ENCODE measurements at regions not wholly inside any gene's neighbourhood (a gene's known extent, or its start where the extent isn't known, plus 50 kb on each side); places are given as distances from the start of the nearest gene placed in this dataset.

- no peak overlapping the region for H3K4me3 ChIP-seq (ENCODE audit: low read length)
- no peak for TF ChIP-seq CTCF (conservative IDR thresholded peaks at IDR 0.05; ENCODE audit: low read length)
- no peak for DNase-seq (ENCODE audit: low read depth)
Observed at GRCh38 chr6:40188931-40189330, 254.7 kb upstream of the MOCS1 start.

GRCh38 chr6:40187535-40188144 lies 253.4 kb upstream of the MOCS1 start:
- H3K4me3 ChIP-seq (ENCODE audit: low read length) = no peak overlapping the region
- no peak for DNase-seq (ENCODE audit: low read depth)
- no peak for TF ChIP-seq CTCF (conservative IDR thresholded peaks at IDR 0.05; ENCODE audit: low read length)

GRCh38 chr6:40185486-40185885 lies 251.2 kb upstream of the MOCS1 start:
- DNase-seq (ENCODE audit: low read depth) = no peak
- TF ChIP-seq CTCF (conservative IDR thresholded peaks at IDR 0.05; ENCODE audit: low read length) = no peak

GRCh38 chr6:40183902-40184301 lies 249.6 kb upstream of the MOCS1 start:
- DNase-seq (ENCODE audit: low read depth) = no peak
- H3K4me3 ChIP-seq (ENCODE audit: low read length) = no peak overlapping the region
- no peak for TF ChIP-seq CTCF (conservative IDR thresholded peaks at IDR 0.05; ENCODE audit: low read length)

More at GRCh38 chr6:40185486-40185885, 251.2 kb upstream of the MOCS1 start:
- H3K4me3 ChIP-seq (ENCODE audit: low read length) = no peak overlapping the region

- no peak for DNase-seq (ENCODE audit: low read depth)
- no peak for TF ChIP-seq CTCF (conservative IDR thresholded peaks at IDR 0.05; ENCODE audit: low read length)
Observed at GRCh38 chr6:40181367-40181766, 247.1 kb upstream of the MOCS1 start.

GRCh38 chr6:40180271-40180670 lies 246.0 kb upstream of the MOCS1 start:
- no peak overlapping the region for H3K4me3 ChIP-seq (ENCODE audit: low read length)
- TF ChIP-seq CTCF (conservative IDR thresholded peaks at IDR 0.05; ENCODE audit: low read length) = no peak
- no peak for DNase-seq (ENCODE audit: low read depth)

More at GRCh38 chr6:40181367-40181766, 247.1 kb upstream of the MOCS1 start:
- H3K4me3 ChIP-seq (ENCODE audit: low read length) = no peak overlapping the region

- no peak for TF ChIP-seq CTCF (conservative IDR thresholded peaks at IDR 0.05; ENCODE audit: low read length)
- DNase-seq (ENCODE audit: low read depth) = no peak
- H3K4me3 ChIP-seq (ENCODE audit: low read length) = no peak overlapping the region
Observed at GRCh38 chr6:40179496-40179895, 245.2 kb upstream of the MOCS1 start.

Measured in AG10803 (cell line).